ENCODE measurements at regions not wholly inside any gene's neighbourhood (a gene's known extent, or its start where the extent isn't known, plus 50 kb on each side); places are given as distances from the start of the nearest gene placed in this dataset.

DNA sequence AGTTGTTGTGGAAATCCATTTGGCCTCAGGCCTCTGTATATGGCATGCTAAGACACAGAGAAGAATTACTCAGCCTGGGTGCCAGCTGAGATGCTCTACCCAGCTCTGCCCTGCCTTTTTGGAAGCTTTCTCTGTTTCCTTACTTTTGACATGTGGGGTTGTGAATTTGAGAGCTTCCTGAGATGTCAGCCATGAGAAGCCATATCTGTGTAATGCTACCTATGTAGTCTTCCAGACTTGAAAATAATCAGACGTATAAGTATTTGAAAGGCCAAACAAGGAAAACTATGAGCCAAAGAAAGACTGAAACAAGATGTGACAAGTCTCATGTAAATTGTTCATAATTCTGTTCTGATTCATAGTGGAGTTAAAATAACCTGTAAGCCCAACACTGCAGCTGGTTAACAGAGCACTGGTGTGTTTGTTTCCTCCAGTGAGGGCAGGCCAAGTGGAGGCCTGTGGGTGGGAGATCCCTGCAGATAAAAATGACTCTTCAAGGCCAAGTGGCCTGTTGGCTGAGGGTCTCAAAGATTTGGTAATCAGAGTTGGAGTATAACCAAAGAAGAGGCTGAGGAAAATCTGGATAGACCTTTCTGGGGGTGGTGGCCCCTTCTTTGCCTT, 94.0 kb downstream of the TMX1 start:
- H3K27ac ChIP-seq: no peak overlapping the region
- H3K9me3 ChIP-seq: no peaks in the 10 kb centered on the region
- H3K4me3 ChIP-seq: no peak overlapping the region
- in situ Hi-C loops (cut with MboI; ENCODE audit: low sequenced_read_pairs in 4 of 4): no loop called here
- no peak for DNase-seq
- intact Hi-C loops (cut with DNase I; ENCODE audit: low total_unique reads): no loop called here
- ATAC-seq: no peak
- H3K36me3 ChIP-seq: no peaks in the 10 kb centered on the region
- TF ChIP-seq, protein P1, sequence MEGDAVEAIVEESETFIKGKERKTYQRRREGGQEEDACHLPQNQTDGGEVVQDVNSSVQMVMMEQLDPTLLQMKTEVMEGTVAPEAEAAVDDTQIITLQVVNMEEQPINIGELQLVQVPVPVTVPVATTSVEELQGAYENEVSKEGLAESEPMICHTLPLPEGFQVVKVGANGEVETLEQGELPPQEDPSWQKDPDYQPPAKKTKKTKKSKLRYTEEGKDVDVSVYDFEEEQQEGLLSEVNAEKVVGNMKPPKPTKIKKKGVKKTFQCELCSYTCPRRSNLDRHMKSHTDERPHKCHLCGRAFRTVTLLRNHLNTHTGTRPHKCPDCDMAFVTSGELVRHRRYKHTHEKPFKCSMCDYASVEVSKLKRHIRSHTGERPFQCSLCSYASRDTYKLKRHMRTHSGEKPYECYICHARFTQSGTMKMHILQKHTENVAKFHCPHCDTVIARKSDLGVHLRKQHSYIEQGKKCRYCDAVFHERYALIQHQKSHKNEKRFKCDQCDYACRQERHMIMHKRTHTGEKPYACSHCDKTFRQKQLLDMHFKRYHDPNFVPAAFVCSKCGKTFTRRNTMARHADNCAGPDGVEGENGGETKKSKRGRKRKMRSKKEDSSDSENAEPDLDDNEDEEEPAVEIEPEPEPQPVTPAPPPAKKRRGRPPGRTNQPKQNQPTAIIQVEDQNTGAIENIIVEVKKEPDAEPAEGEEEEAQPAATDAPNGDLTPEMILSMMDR (IDR thresholded peaks at IDR 0.05 in 4 of 5, conservative IDR thresholded peaks at IDR 0.05 in 1 of 5): no peak
- no peak for TF ChIP-seq POLR2A (IDR thresholded peaks at IDR 0.05)
- H3K27me3 ChIP-seq: no peaks in the 10 kb centered on the region
- peaks cover 6 to 19% of the 10 kb centered on the region in 2 donors for H3K4me1 ChIP-seq

GRCh38 chr14:51334566-51334965, 94.5 kb downstream of the TMX1 start:
- DNase-seq (no peak), ATAC-seq (no peak)
- intact Hi-C loops (cut with DNase I; ENCODE audit: low total_unique reads) (no loop called here), in situ Hi-C loops (cut with MboI; ENCODE audit: low sequenced_read_pairs in 4 of 4) (no loop called here)
- no peak overlapping the region for H3K4me3 ChIP-seq
- peaks cover 4 to 19% of the 10 kb centered on the region in 2 donors for H3K4me1 ChIP-seq
- no peak for TF ChIP-seq POLR2A (IDR thresholded peaks at IDR 0.05)
- TF ChIP-seq, protein P1 (IDR thresholded peaks at IDR 0.05 in 4 of 5, conservative IDR thresholded peaks at IDR 0.05 in 1 of 5): no peak
- H3K9me3 ChIP-seq: no peaks in the 10 kb centered on the region
- no peaks in the 10 kb centered on the region for H3K36me3 ChIP-seq
- H3K27ac ChIP-seq: no peak overlapping the region
- no peaks in the 10 kb centered on the region for H3K27me3 ChIP-seq

DNA sequence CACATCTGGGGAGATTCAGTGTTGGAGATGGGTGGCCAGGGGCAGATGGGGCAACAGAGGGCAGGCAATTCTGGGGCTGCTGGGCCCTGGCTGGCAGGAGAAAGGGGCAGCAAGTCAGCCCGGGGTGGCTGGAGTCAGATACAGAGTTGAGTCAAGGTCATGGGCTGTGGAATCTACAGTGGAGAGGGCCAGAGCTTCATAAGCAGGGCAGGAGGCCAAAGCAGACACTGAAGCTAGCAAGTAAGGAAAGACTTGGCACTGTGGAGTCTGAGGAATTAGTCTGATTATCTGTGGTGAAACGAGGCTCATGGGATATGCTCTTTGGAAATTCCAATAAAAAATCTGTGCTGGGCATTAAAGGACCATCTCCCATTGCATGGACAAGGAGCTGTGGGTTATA, 95.5 kb downstream of the TMX1 start:
- peak; percentile 27 to 58 for DNase-seq
- intact Hi-C loops (cut with DNase I; ENCODE audit: low total_unique reads): no loop called here
- peak overlapping the region in 1 of 4 donors; percentile 7 for H3K27ac ChIP-seq

GRCh38 chr14:51335961-51336723, 96.1 kb downstream of the TMX1 start:
- ATAC-seq (peak in 1 of 2 donors; percentile 16), DNase-seq (no peak)
- H3K4me3 ChIP-seq: no peak overlapping the region
- H3K4me1 ChIP-seq: peaks cover 4 to 19% of the 10 kb centered on the region in 2 donors
- H3K9me3 ChIP-seq: no peaks in the 10 kb centered on the region
- no peaks in the 10 kb centered on the region for H3K36me3 ChIP-seq
- in situ Hi-C loops (cut with MboI; ENCODE audit: low sequenced_read_pairs in 4 of 4): no loop called here
- intact Hi-C loops (cut with DNase I; ENCODE audit: low total_unique reads): no loop called here
- TF ChIP-seq, protein P1 (IDR thresholded peaks at IDR 0.05 in 4 of 5, conservative IDR thresholded peaks at IDR 0.05 in 1 of 5): no peak
- no peaks in the 10 kb centered on the region for H3K27me3 ChIP-seq
- no peak overlapping the region for H3K27ac ChIP-seq

More for the DNA sequence above, 95.5 kb downstream of the TMX1 start:
- Histone ChIP-seq H3K36me3 (no peaks in the 10 kb centered on the region), H3K9me3 (no peaks in the 10 kb centered on the region), H3K4me3 (no peak overlapping the region), H3K27me3 (no peaks in the 10 kb centered on the region), H3K4me1 (peaks cover 4 to 19% of the 10 kb centered on the region in 2 donors)
- peak; percentile 64 to 66 for ATAC-seq
- in situ Hi-C loops (cut with MboI; ENCODE audit: low sequenced_read_pairs in 4 of 4): no loop called here
- no peak for TF ChIP-seq POLR2A (IDR thresholded peaks at IDR 0.05)
- TF ChIP-seq, protein P1 (IDR thresholded peaks at IDR 0.05 in 4 of 5, conservative IDR thresholded peaks at IDR 0.05 in 1 of 5): no peak

Measured in gastrocnemius medialis (tissue), 4 donors.